ENCODE measurements at regions not wholly inside any gene's neighbourhood (a gene's known extent, or its start where the extent isn't known, plus 50 kb on each side); places are given as distances from the start of the nearest gene placed in this dataset.

- no peak for TF ChIP-seq IRF2 (CRISPR knock-in tag; IDR thresholded peaks at IDR 0.05; ENCODE audit: borderline replicate concordance, low read depth)
- no peak for TF ChIP-seq ZNF423 (CRISPR knock-in tag; IDR thresholded peaks at IDR 0.05)
- TF ChIP-seq NR2C2 (CRISPR knock-in tag; IDR thresholded peaks at IDR 0.05): no peak
- TF ChIP-seq ZNF121 (CRISPR knock-in tag; IDR thresholded peaks at IDR 0.05): no peak
- TF ChIP-seq RORB (CRISPR knock-in tag; IDR thresholded peaks at IDR 0.05): no peak
- no peak for TF ChIP-seq ATF2 (CRISPR knock-in tag; IDR thresholded peaks at IDR 0.05; ENCODE audit: borderline replicate concordance, low read depth)
- no peak for TF ChIP-seq RELA (CRISPR knock-in tag; IDR thresholded peaks at IDR 0.05; ENCODE audit: borderline replicate concordance)
- TF ChIP-seq USF2 (CRISPR knock-in tag; IDR thresholded peaks at IDR 0.05): no peak
- TF ChIP-seq JAZF1 (CRISPR knock-in tag; IDR thresholded peaks at IDR 0.05): no peak
Observed at GRCh38 chr13:73224703-73225102, 165.9 kb downstream of the KLF5 start (continued).

- TF ChIP-seq ZNF512 (CRISPR knock-in tag; IDR thresholded peaks at IDR 0.05; ENCODE audit: borderline replicate concordance) (no peak), RELA (CRISPR knock-in tag; IDR thresholded peaks at IDR 0.05; ENCODE audit: borderline replicate concordance) (no peak), ATF1 (CRISPR knock-in tag; IDR thresholded peaks at IDR 0.05) (no peak), OVOL2 (CRISPR knock-in tag; IDR thresholded peaks at IDR 0.05; ENCODE audit: borderline replicate concordance) (no peak), FOXK1 (CRISPR knock-in tag; IDR thresholded peaks at IDR 0.05) (no peak)
- Mint-ChIP-seq H3K4me3 (no peak overlapping the region), H3K9me3 (no peaks in the 10 kb centered on the region), H3K27me3 (ENCODE audit: low read depth) (no peaks in the 10 kb centered on the region), H3K27ac (no peak overlapping the region), H3K36me3 (no peaks in the 10 kb centered on the region), H3K4me1 (0 out of 2 replicates have a peak, but pooled peaks cover 5% of the 10 kb centered on the region)
- ChIA-PET POLR2A (no interaction called here), CTCF (no interaction called here)
- ATAC-seq: no peak
- DNase-seq (ENCODE audit: low spot score): no peak
Observed at GRCh38 chr13:73223372-73223781, 164.6 kb downstream of the KLF5 start.

- H3K4me3 Mint-ChIP-seq: no peak overlapping the region
- H3K27me3 Mint-ChIP-seq (ENCODE audit: low read depth): no peaks in the 10 kb centered on the region
- no peaks in the 10 kb centered on the region for H3K9me3 Mint-ChIP-seq
- ChIA-PET CTCF (no interaction called here), POLR2A (no interaction called here)
- 0 out of 2 replicates have a peak, but pooled peaks have one; percentile 20 for ATAC-seq
- no peaks in the 10 kb centered on the region for H3K36me3 Mint-ChIP-seq
- DNase-seq (ENCODE audit: low spot score): no peak
- H3K4me1 Mint-ChIP-seq: 0 out of 2 replicates have a peak, but pooled peaks cover 5% of the 10 kb centered on the region
- no peak overlapping the region for H3K27ac Mint-ChIP-seq
- TF ChIP-seq AFF4 (CRISPR knock-in tag; IDR thresholded peaks at IDR 0.05; ENCODE audit: borderline replicate concordance): no peak
- TF ChIP-seq MYBL2 (CRISPR knock-in tag; IDR thresholded peaks at IDR 0.05): no peak
- no peak for TF ChIP-seq ZNF532 (CRISPR knock-in tag; IDR thresholded peaks at IDR 0.05; ENCODE audit: borderline replicate concordance)
- no peak for TF ChIP-seq CREB1 (CRISPR knock-in tag; IDR thresholded peaks at IDR 0.05)
- no peak for TF ChIP-seq ZNF396 (CRISPR knock-in tag; IDR thresholded peaks at IDR 0.05; ENCODE audit: borderline replicate concordance)
- no peak for TF ChIP-seq ATF3 (CRISPR knock-in tag; conservative IDR thresholded peaks at IDR 0.05)
Observed at GRCh38 chr13:73222627-73223305, 164.0 kb downstream of the KLF5 start.

All from WTC11 (cell line).